Chondrocyte (in vitro differentiated cells): ENCODE measurements at regions not wholly inside any gene's neighbourhood (a gene's known extent, or its start where the extent isn't known, plus 50 kb on each side); places are given as distances from the start of the nearest gene placed in this dataset.

Experiments used
- DNase-seq: peaks from one replicate; pipeline ENCODE4 v3.0.0; 2021; ENCODE audit warnings: mixed read lengths, low spot score
- H3K27ac Mint-ChIP-seq: one replicate; pipeline ENCODE4 v1.8.0; 2021; ENCODE audit warnings: mild to moderate bottlenecking, moderate library complexity, mixed read lengths; ENCODE audit not compliant: unreplicated experiment
- H3K27me3 Mint-ChIP-seq: 2 replicates; pipeline ENCODE4 v1.8.0; 2021; ENCODE audit warnings: low read depth, mixed read lengths
- H3K36me3 Mint-ChIP-seq: 2 replicates; pipeline ENCODE4 v1.8.0; 2021; ENCODE audit warnings: low read depth, mixed read lengths
- H3K4me1 Mint-ChIP-seq: 2 replicates; pipeline ENCODE4 v1.8.0; 2021; ENCODE audit warnings: low read depth, mild to moderate bottlenecking, mixed read lengths
- H3K4me3 Mint-ChIP-seq: one replicate; pipeline ENCODE4 v1.8.0; 2021; ENCODE audit warnings: mild to moderate bottlenecking, moderate library complexity, mixed read lengths; ENCODE audit not compliant: unreplicated experiment
- H3K9me3 Mint-ChIP-seq: 2 replicates; pipeline ENCODE4 v1.8.0; 2021; ENCODE audit warnings: low read depth, mixed read lengths
- TF ChIP-seq, protein P1 (sequence below): fragments of 200-600 bp; sonication (generic); IDR thresholded peaks from 2 replicates; pipeline ENCODE4 v1.5.0; 2021; ENCODE audit warnings: antibody characterized with exemption, mild to moderate bottlenecking, moderate library complexity

DNA sequence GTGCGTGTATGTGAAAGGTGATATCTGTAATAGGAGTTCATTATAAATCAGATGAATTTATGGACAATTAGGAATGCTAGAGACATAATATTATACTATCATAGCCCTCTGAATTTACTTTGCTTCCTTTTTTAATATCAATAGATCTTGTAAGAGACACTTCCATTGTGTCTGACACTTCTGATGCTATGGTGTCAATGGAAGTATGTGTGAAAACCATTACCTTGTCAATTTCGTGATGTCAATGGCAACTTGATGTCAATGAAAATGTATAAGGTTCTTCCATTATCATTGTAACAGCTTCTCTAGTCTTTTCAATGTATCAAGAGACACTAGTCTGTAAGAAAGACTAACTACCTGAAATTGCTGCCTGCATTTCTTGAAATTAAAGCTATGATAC is 296.8 kb upstream of the DPYD start:
- Mint-ChIP-seq H3K9me3 (no peaks in the 10 kb centered on the region), H3K27ac (no peak overlapping the region), H3K36me3 (no peaks in the 10 kb centered on the region), H3K4me3 (no peak overlapping the region), H3K4me1 (peaks cover 8% of the 10 kb centered on the region), H3K27me3 (no peaks in the 10 kb centered on the region)
- DNase-seq, result no peak
- TF ChIP-seq, protein P1, sequence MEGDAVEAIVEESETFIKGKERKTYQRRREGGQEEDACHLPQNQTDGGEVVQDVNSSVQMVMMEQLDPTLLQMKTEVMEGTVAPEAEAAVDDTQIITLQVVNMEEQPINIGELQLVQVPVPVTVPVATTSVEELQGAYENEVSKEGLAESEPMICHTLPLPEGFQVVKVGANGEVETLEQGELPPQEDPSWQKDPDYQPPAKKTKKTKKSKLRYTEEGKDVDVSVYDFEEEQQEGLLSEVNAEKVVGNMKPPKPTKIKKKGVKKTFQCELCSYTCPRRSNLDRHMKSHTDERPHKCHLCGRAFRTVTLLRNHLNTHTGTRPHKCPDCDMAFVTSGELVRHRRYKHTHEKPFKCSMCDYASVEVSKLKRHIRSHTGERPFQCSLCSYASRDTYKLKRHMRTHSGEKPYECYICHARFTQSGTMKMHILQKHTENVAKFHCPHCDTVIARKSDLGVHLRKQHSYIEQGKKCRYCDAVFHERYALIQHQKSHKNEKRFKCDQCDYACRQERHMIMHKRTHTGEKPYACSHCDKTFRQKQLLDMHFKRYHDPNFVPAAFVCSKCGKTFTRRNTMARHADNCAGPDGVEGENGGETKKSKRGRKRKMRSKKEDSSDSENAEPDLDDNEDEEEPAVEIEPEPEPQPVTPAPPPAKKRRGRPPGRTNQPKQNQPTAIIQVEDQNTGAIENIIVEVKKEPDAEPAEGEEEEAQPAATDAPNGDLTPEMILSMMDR, result no peak

DNA sequence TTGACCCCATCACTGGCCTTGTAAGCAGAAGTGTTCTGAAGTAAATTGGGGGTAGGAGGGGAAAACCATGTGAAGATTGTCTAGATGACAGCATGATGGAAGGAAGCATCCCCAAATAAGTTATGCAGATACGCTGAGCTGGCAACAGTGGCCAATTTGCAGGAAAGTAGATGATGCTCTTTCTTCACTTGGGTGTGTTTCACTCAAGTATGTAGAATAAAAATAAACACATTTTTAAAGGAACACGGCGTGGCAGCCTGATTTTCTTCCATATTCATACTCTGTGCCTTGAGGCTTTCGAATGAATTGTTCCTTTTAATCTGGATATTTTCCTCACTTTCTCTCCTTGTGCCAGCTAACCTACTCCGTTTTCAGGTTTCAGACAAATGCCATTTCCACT is 295.5 kb upstream of the DPYD start:
- no peak for DNase-seq
- Mint-ChIP-seq H3K4me1 (peaks cover 8% of the 10 kb centered on the region), H3K4me3 (no peak overlapping the region), H3K27me3 (no peaks in the 10 kb centered on the region), H3K27ac (no peak overlapping the region), H3K9me3 (no peaks in the 10 kb centered on the region), H3K36me3 (no peaks in the 10 kb centered on the region)
- TF ChIP-seq, protein P1, result no peak

DNA sequence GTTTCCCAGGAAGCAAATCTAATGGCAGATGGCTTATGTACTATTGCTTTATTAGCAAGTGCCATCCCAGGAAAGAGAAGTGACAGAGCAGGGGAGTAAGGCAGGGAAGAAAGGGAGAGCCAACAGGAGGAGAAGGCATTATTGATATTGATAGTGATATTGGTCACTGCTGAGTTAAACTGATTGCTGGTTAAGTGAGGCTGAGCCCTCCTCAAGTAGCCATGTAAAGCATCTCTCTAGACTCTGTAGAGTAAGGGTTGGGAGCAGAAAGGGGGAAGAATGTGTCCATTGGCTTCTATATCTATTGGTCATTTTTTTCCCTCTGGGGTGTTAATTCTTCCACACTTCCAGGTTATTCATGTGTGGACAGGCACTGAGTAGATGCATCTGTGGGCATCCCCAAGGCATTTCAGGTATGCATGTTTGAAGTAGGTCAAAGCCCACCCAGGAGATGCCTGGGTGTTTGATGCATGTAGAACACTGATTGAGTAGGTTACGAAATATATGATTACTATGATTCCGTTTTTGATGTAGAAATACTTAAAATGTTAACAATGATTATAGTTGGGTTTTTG is 290.5 kb upstream of the DPYD start:
- no peak for DNase-seq
- no peak overlapping the region for H3K4me3 Mint-ChIP-seq
- H3K27me3 Mint-ChIP-seq, result no peaks in the 10 kb centered on the region
- H3K27ac Mint-ChIP-seq, result no peak overlapping the region
- H3K4me1 Mint-ChIP-seq, result peaks cover 19% of the 10 kb centered on the region
- peaks cover 2% of the 10 kb centered on the region for H3K9me3 Mint-ChIP-seq
- H3K36me3 Mint-ChIP-seq, result peaks cover 2% of the 10 kb centered on the region
- TF ChIP-seq, protein P1, result no peak

DNA sequence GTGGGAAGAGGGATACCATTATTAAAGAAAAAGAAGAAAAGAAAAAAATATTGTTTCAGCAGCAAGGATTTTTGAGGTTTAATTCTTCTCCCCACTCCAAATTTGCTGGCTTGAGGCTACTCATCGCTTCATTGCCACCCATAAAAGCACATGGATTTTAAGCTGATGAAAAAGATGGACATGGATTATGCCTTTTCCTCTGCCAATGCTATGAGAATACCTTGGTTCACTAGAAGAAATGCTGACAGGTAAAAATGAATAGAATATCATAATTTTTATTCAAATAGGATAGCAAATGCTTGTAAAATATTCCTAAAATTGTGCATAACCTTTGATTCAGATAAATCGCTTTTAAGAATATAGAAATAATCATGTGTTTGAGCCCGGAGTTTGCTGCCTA is 289.7 kb upstream of the DPYD start:
- Mint-ChIP-seq H3K36me3 (peaks cover 2% of the 10 kb centered on the region), H3K4me1 (peaks cover 15% of the 10 kb centered on the region), H3K4me3 (peak overlapping the region; percentile 4), H3K9me3 (peaks cover 3% of the 10 kb centered on the region), H3K27ac (no peak overlapping the region), H3K27me3 (no peaks in the 10 kb centered on the region)
- TF ChIP-seq, protein P1, result no peak
- no peak for DNase-seq

DNA sequence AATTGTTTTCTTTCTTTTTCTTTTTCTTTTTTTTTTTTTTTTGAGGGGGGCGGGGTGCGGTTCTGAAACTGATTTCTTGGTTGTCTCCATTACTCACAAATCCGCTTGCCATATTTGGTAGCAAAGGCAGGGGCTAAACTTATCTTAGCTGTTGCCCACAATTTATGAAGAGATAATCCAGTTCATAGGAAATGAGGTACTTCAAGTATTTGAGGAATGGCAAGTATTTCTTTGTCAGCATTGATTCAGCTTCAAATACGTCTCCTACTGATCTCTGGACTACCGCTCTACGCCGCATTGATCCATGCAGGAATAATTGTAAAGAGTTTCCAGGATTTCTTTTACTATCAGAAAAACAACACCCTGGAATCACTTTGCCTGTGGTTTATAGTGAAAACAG is 289.2 kb upstream of the DPYD start:
- TF ChIP-seq, protein P1, result no peak
- Mint-ChIP-seq H3K9me3 (peaks cover 3% of the 10 kb centered on the region), H3K27me3 (no peaks in the 10 kb centered on the region), H3K4me3 (peak overlapping the region; percentile 4), H3K4me1 (peaks cover 15% of the 10 kb centered on the region), H3K36me3 (peaks cover 2% of the 10 kb centered on the region), H3K27ac (no peak overlapping the region)
- no peak for DNase-seq
